ENCODE measurements at regions not wholly inside any gene's neighbourhood (a gene's known extent, or its start where the extent isn't known, plus 50 kb on each side); places are given as distances from the start of the nearest gene placed in this dataset.

- H3K36me3 ChIP-seq, result no peaks in the 10 kb centered on the region
- DNase-seq, result no peak
- no peaks in the 10 kb centered on the region for H3K27me3 ChIP-seq
- peak; percentile 19 to 49 for ATAC-seq (ENCODE audit: low FRiP score in 2 of 2)
- H3K27ac ChIP-seq, result no peak overlapping the region
- 71 to 97% methylated on average over 3 to 5 of the region's 5 CpGs for WGBS, 2 donors
- TF ChIP-seq CTCF (IDR thresholded peaks at IDR 0.05) (no peak), EP300 (IDR thresholded peaks at IDR 0.05) (no peak), POLR2AphosphoS5 (IDR thresholded peaks at IDR 0.05) (no peak), POLR2A (IDR thresholded peaks at IDR 0.05) (no peak)
- no peaks in the 10 kb centered on the region for H3K4me1 ChIP-seq
- no peak overlapping the region for H3K4me3 ChIP-seq
- no peaks in the 10 kb centered on the region for H3K9me3 ChIP-seq
These were observed 204.0 kb upstream of the ALG10 start for GRCh38 chr12:33818313-33818712.

- no peak for ATAC-seq (ENCODE audit: low FRiP score in 2 of 2)
- no peak overlapping the region for H3K27ac ChIP-seq
- TF ChIP-seq POLR2AphosphoS5 (IDR thresholded peaks at IDR 0.05), result no peak
- TF ChIP-seq CTCF (IDR thresholded peaks at IDR 0.05), result no peak
- no peak for TF ChIP-seq EP300 (IDR thresholded peaks at IDR 0.05)
- TF ChIP-seq POLR2A (IDR thresholded peaks at IDR 0.05), result no peak
- H3K36me3 ChIP-seq, result no peaks in the 10 kb centered on the region
- DNase-seq, result no peak
- WGBS, 2 donors, result 57 to 63% methylated on average over 2 of the region's 2 CpGs
- no peaks in the 10 kb centered on the region for H3K4me1 ChIP-seq
- H3K27me3 ChIP-seq, result no peaks in the 10 kb centered on the region
- H3K9me3 ChIP-seq, result no peaks in the 10 kb centered on the region
- H3K4me3 ChIP-seq, result no peak overlapping the region
These were observed 196.9 kb upstream of the ALG10 start for GRCh38 chr12:33825442-33825841.

- Histone ChIP-seq H3K4me1 (no peaks in the 10 kb centered on the region), H3K9me3 (no peaks in the 10 kb centered on the region), H3K4me3 (no peak overlapping the region), H3K27me3 (no peaks in the 10 kb centered on the region), H3K36me3 (no peaks in the 10 kb centered on the region), H3K27ac (no peak overlapping the region)
- ATAC-seq (ENCODE audit: low FRiP score in 2 of 2), result no peak
- 66 to 68% methylated on average over 2 of the region's 2 CpGs for WGBS, 2 donors
- DNase-seq, result no peak
- TF ChIP-seq POLR2AphosphoS5 (IDR thresholded peaks at IDR 0.05) (no peak), EP300 (IDR thresholded peaks at IDR 0.05) (no peak), POLR2A (IDR thresholded peaks at IDR 0.05) (no peak), CTCF (IDR thresholded peaks at IDR 0.05) (no peak)
These were observed 196.2 kb upstream of the ALG10 start for GRCh38 chr12:33825986-33826602.

- H3K4me1 ChIP-seq, result no peaks in the 10 kb centered on the region
- DNase-seq (no peak), ATAC-seq (ENCODE audit: low FRiP score in 2 of 2) (no peak)
- H3K9me3 ChIP-seq, result no peaks in the 10 kb centered on the region
- no peak overlapping the region for H3K27ac ChIP-seq
- no peaks in the 10 kb centered on the region for H3K36me3 ChIP-seq
- 62 to 65% methylated on average over 1 of the region's 1 CpG for WGBS, 2 donors
- no peak for TF ChIP-seq CTCF (IDR thresholded peaks at IDR 0.05)
- TF ChIP-seq POLR2A (IDR thresholded peaks at IDR 0.05), result no peak
- no peak for TF ChIP-seq EP300 (IDR thresholded peaks at IDR 0.05)
- no peak for TF ChIP-seq POLR2AphosphoS5 (IDR thresholded peaks at IDR 0.05)
- no peaks in the 10 kb centered on the region for H3K27me3 ChIP-seq
- H3K4me3 ChIP-seq, result no peak overlapping the region
These were observed 194.0 kb upstream of the ALG10 start for GRCh38 chr12:33828326-33828725.

- H3K27ac ChIP-seq, result no peak overlapping the region
- H3K36me3 ChIP-seq, result no peaks in the 10 kb centered on the region
- TF ChIP-seq CTCF (IDR thresholded peaks at IDR 0.05), result no peak
- H3K4me1 ChIP-seq, result no peaks in the 10 kb centered on the region
- H3K4me3 ChIP-seq, result no peak overlapping the region
- H3K27me3 ChIP-seq, result no peaks in the 10 kb centered on the region
- H3K9me3 ChIP-seq, result no peaks in the 10 kb centered on the region
- WGBS, 2 donors, result 59 to 87% methylated on average over 2 of the region's 2 CpGs
- no peak for DNase-seq
- ATAC-seq (ENCODE audit: low FRiP score in 2 of 2), result no peak
These were observed 192.2 kb upstream of the ALG10 start for GRCh38 chr12:33830070-33830469.
